ENCODE measurements at regions not wholly inside any gene's neighbourhood (a gene's known extent, or its start where the extent isn't known, plus 50 kb on each side); places are given as distances from the start of the nearest gene placed in this dataset.

DNA sequence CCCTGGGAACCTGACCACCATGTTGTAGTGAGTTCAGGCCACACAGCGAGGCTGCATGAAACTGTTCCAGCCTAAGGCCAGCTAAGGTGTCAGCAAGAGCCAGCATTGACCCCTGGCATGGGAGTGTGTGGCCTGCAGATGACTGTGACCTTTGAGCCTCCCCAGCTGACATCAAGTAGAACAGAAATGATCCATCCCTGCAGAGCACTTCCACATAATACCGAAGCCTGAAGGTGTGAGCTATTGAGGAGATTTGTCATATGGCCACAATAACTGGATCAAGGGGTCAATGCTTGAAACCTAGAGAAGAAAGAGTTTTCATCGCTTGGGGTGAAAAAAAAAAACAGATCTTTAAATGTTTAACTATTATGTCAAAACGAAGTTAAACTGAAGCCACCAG lies 207.3 kb upstream of the SOX11 start:
- no peak for TF ChIP-seq EZH2 (IDR thresholded peaks at IDR 0.05; ENCODE audit: borderline replicate concordance, low read depth, low read length, severe bottlenecking)
- TF ChIP-seq, protein P1, sequence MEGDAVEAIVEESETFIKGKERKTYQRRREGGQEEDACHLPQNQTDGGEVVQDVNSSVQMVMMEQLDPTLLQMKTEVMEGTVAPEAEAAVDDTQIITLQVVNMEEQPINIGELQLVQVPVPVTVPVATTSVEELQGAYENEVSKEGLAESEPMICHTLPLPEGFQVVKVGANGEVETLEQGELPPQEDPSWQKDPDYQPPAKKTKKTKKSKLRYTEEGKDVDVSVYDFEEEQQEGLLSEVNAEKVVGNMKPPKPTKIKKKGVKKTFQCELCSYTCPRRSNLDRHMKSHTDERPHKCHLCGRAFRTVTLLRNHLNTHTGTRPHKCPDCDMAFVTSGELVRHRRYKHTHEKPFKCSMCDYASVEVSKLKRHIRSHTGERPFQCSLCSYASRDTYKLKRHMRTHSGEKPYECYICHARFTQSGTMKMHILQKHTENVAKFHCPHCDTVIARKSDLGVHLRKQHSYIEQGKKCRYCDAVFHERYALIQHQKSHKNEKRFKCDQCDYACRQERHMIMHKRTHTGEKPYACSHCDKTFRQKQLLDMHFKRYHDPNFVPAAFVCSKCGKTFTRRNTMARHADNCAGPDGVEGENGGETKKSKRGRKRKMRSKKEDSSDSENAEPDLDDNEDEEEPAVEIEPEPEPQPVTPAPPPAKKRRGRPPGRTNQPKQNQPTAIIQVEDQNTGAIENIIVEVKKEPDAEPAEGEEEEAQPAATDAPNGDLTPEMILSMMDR (IDR thresholded peaks at IDR 0.05; ENCODE audit: borderline replicate concordance, extremely low read depth, low read length, poor library complexity, severe bottlenecking): no peak
- Histone ChIP-seq H3K9me3 (ENCODE audit: insufficient read depth, low read length, severe bottlenecking) (no peaks in the 10 kb centered on the region), H4K20me1 (ENCODE audit: insufficient read depth, low read length) (no peaks in the 10 kb centered on the region), H3K4me1 (ENCODE audit: insufficient read depth, low read length) (peaks cover 14% of the 10 kb centered on the region; the same call in 1 of the 2 replicates), H2AFZ (ENCODE audit: low read depth, low read length) (no peak overlapping the region), H3K9ac (ENCODE audit: low read depth, low read length) (no peak overlapping the region), H3K36me3 (ENCODE audit: insufficient read depth, low read length) (no peaks in the 10 kb centered on the region), H3K4me2 (ENCODE audit: insufficient read depth, low read length) (no peak overlapping the region), H3K27me3 (ENCODE audit: insufficient read depth, low read length, poor library complexity) (no peaks in the 10 kb centered on the region), H3K4me3 (ENCODE audit: low read depth in 1 of 2, low read length in 2 of 2) (no peak overlapping the region), H3K27ac (ENCODE audit: low read length) (no peak overlapping the region), H3K79me2 (ENCODE audit: insufficient read depth, low read length) (no peaks in the 10 kb centered on the region)
- DNase-seq (no peak), ATAC-seq (ENCODE audit: insufficient read depth, low read depth) (no peak)

DNA sequence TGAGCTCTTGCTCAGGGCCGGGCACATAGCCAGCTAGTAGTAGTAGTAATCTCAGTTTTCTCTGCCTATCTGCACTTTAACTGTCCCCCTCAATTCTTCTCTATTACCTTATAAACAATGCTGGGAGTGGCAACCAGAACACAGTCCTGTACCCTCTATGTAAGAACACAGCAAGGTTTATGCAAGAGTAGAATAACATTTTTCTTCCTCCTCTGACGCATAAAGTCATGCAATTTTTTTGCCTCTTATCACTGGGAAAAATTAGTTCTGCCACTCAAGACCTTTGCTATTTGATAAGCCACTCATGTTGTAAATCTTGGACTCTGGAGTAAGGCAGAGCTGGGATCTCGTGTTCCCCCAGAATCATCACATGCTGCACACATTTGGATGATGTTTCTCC lies 200.7 kb upstream of the SOX11 start:
- no peaks in the 10 kb centered on the region for H3K79me2 ChIP-seq (ENCODE audit: insufficient read depth, low read length)
- no peak overlapping the region for H3K27ac ChIP-seq (ENCODE audit: low read length)
- DNase-seq: no peak
- no peaks in the 10 kb centered on the region for H3K4me1 ChIP-seq (ENCODE audit: insufficient read depth, low read length)
- no peaks in the 10 kb centered on the region for H3K9me3 ChIP-seq (ENCODE audit: insufficient read depth, low read length, severe bottlenecking)
- H3K4me2 ChIP-seq (ENCODE audit: insufficient read depth, low read length): no peak overlapping the region
- no peak for ATAC-seq (ENCODE audit: insufficient read depth, low read depth)
- H3K27me3 ChIP-seq (ENCODE audit: insufficient read depth, low read length, poor library complexity): no peaks in the 10 kb centered on the region
- TF ChIP-seq, protein P1 (IDR thresholded peaks at IDR 0.05; ENCODE audit: borderline replicate concordance, extremely low read depth, low read length, poor library complexity, severe bottlenecking): no peak
- TF ChIP-seq EZH2 (IDR thresholded peaks at IDR 0.05; ENCODE audit: borderline replicate concordance, low read depth, low read length, severe bottlenecking): no peak
- no peaks in the 10 kb centered on the region for H4K20me1 ChIP-seq (ENCODE audit: insufficient read depth, low read length)
- no peaks in the 10 kb centered on the region for H3K36me3 ChIP-seq (ENCODE audit: insufficient read depth, low read length)
- H2AFZ ChIP-seq (ENCODE audit: low read depth, low read length): no peak overlapping the region; the same call in 1 of the 2 replicates
- H3K4me3 ChIP-seq (ENCODE audit: low read depth in 1 of 2, low read length in 2 of 2): no peak overlapping the region
- H3K9ac ChIP-seq (ENCODE audit: low read depth, low read length): no peak overlapping the region

DNA sequence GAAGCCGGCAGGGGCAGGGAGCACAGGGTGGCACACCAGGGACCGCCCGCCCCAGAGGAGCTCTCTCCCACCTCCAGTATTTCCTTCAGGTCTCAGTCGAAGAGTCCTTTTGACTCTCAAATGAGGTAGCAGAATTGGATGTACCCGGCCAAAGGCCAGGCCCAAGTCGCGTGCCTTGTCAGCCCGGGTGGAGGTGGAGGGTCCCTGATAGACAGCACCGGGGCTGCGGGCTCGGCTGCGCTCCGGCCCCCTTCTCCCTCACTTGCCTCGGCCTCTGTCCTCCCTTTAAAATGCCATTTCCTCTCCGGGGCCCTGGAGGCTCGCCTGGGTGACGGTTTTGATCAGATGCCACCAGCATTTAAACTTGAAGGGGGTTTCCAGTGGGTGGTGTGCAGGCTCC lies 198.9 kb upstream of the SOX11 start:
- no peaks in the 10 kb centered on the region for H4K20me1 ChIP-seq (ENCODE audit: insufficient read depth, low read length)
- H3K36me3 ChIP-seq (ENCODE audit: insufficient read depth, low read length): no peaks in the 10 kb centered on the region
- no peaks in the 10 kb centered on the region for H3K4me1 ChIP-seq (ENCODE audit: insufficient read depth, low read length)
- H3K27me3 ChIP-seq (ENCODE audit: insufficient read depth, low read length, poor library complexity): no peaks in the 10 kb centered on the region
- no peak for ATAC-seq (ENCODE audit: insufficient read depth, low read depth)
- H3K4me3 ChIP-seq (ENCODE audit: low read depth in 1 of 2, low read length in 2 of 2): no peak overlapping the region
- H3K27ac ChIP-seq (ENCODE audit: low read length): no peak overlapping the region
- H3K4me2 ChIP-seq (ENCODE audit: insufficient read depth, low read length): no peak overlapping the region
- H3K9ac ChIP-seq (ENCODE audit: low read depth, low read length): no peak overlapping the region
- no peak for TF ChIP-seq EZH2 (IDR thresholded peaks at IDR 0.05; ENCODE audit: borderline replicate concordance, low read depth, low read length, severe bottlenecking)
- TF ChIP-seq, protein P1 (IDR thresholded peaks at IDR 0.05; ENCODE audit: borderline replicate concordance, extremely low read depth, low read length, poor library complexity, severe bottlenecking): no peak
- no peak for DNase-seq
- H3K79me2 ChIP-seq (ENCODE audit: insufficient read depth, low read length): no peaks in the 10 kb centered on the region
- H2AFZ ChIP-seq (ENCODE audit: low read depth, low read length): no peak overlapping the region
- H3K9me3 ChIP-seq (ENCODE audit: insufficient read depth, low read length, severe bottlenecking): no peaks in the 10 kb centered on the region

DNA sequence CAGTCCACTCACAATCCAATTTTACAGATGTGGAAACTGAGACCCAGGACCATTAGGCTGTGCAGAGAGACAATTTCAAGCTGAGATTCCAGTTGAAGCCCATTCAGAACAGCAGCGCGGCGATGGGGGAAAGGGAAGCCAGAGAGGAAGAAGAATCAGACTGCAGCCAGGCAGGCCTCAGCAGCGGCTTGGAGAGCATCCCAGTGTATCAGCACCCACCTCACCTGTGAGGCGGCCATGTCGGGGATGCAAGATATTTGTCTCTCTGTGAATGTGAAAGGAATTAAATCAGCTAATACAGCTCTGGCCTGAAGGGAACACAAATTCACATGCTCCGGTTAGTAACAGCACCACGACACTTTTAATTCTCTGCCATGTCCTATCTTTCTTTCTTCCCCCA lies 198.0 kb upstream of the SOX11 start:
- Histone ChIP-seq H3K27ac (ENCODE audit: low read length) (no peak overlapping the region), H4K20me1 (ENCODE audit: insufficient read depth, low read length) (no peaks in the 10 kb centered on the region), H3K9ac (ENCODE audit: low read depth, low read length) (no peak overlapping the region), H3K4me1 (ENCODE audit: insufficient read depth, low read length) (no peaks in the 10 kb centered on the region), H3K4me2 (ENCODE audit: insufficient read depth, low read length) (no peak overlapping the region), H3K79me2 (ENCODE audit: insufficient read depth, low read length) (no peaks in the 10 kb centered on the region), H3K36me3 (ENCODE audit: insufficient read depth, low read length) (no peaks in the 10 kb centered on the region), H3K27me3 (ENCODE audit: insufficient read depth, low read length, poor library complexity) (no peaks in the 10 kb centered on the region), H3K9me3 (ENCODE audit: insufficient read depth, low read length, severe bottlenecking) (no peaks in the 10 kb centered on the region), H2AFZ (ENCODE audit: low read depth, low read length) (no peak overlapping the region), H3K4me3 (ENCODE audit: low read depth in 1 of 2, low read length in 2 of 2) (no peak overlapping the region)
- ATAC-seq (ENCODE audit: insufficient read depth, low read depth) (no peak), DNase-seq (no peak)
- no peak for TF ChIP-seq EZH2 (IDR thresholded peaks at IDR 0.05; ENCODE audit: borderline replicate concordance, low read depth, low read length, severe bottlenecking)
- TF ChIP-seq, protein P1 (IDR thresholded peaks at IDR 0.05; ENCODE audit: borderline replicate concordance, extremely low read depth, low read length, poor library complexity, severe bottlenecking): no peak

All from DND-41 (cell line).